GM19397 (cell line): ENCODE measurements at regions not wholly inside any gene's neighbourhood (a gene's known extent, or its start where the extent isn't known, plus 50 kb on each side); places are given as distances from the start of the nearest gene placed in this dataset.
A peak's percentile ranks its signal among the peaks of the same experiment; 100 is the strongest.
"Not testable (repeated sequence)": the region's sequence is repeated elsewhere in the genome, so short reads cannot be mapped to it uniquely, and the experiment has no call there.

Experiments used
- ATAC-seq: cut with Tn5 transposase; IDR thresholded peaks from one replicate; pipeline ENCODE4 v1.9.1; 2021; ENCODE audit warnings: mild to moderate bottlenecking, moderate library complexity; ENCODE audit not compliant: unreplicated experiment

- no peak for ATAC-seq
Measured at GRCh38 chr12:30378307-30378706, 317.4 kb downstream of the IPO8 start.

- ATAC-seq: no peak
Measured at GRCh38 chr12:30364822-30365221, 330.8 kb downstream of the IPO8 start.

- ATAC-seq: no peak
Measured at GRCh38 chr12:30361145-30361544, 334.5 kb downstream of the IPO8 start.

- ATAC-seq: no peak
Measured at GRCh38 chr12:30358671-30359070, 337.0 kb downstream of the IPO8 start.

GRCh38 chr12:30357766-30358490 lies 337.7 kb downstream of the IPO8 start:
- ATAC-seq: no peak

GRCh38 chr12:30345744-30346471 lies 349.8 kb downstream of the IPO8 start:
- no peak for ATAC-seq

GRCh38 chr12:30330565-30330964 lies 365.1 kb downstream of the IPO8 start:
- no peak for ATAC-seq

GRCh38 chr12:30329281-30329680 lies 366.4 kb downstream of the IPO8 start:
- no peak for ATAC-seq

- no peak for ATAC-seq
Measured at GRCh38 chr12:30323008-30323407, 372.7 kb downstream of the IPO8 start.

- ATAC-seq: no peak
Measured at GRCh38 chr12:30320561-30320960, 375.1 kb downstream of the IPO8 start.

GRCh38 chr12:30314506-30315100 lies 381.1 kb downstream of the IPO8 start:
- ATAC-seq: no peak

GRCh38 chr12:30308010-30308717 lies 387.5 kb downstream of the IPO8 start:
- no peak for ATAC-seq

GRCh38 chr12:30304528-30304927 lies 391.1 kb downstream of the IPO8 start:
- ATAC-seq: no peak

- no peak for ATAC-seq
Measured at GRCh38 chr12:30301291-30301690, 394.4 kb downstream of the IPO8 start.

- ATAC-seq: no peak
Measured at GRCh38 chr12:30296486-30296885, 399.2 kb downstream of the IPO8 start.

GRCh38 chr12:30286345-30286926 lies 409.2 kb downstream of the IPO8 start:
- ATAC-seq: peak; percentile 55

GRCh38 chr12:30278401-30278800 lies 417.3 kb downstream of the IPO8 start:
- ATAC-seq: no peak

GRCh38 chr12:30272515-30272914 lies 423.2 kb downstream of the IPO8 start:
- ATAC-seq: not testable (repeated sequence)

GRCh38 chr12:30269496-30269895 lies 426.2 kb downstream of the IPO8 start:
- ATAC-seq: no peak

GRCh38 chr12:30268041-30268440 lies 427.6 kb downstream of the IPO8 start:
- ATAC-seq: no peak

GRCh38 chr12:30263434-30263833 lies 432.2 kb downstream of the IPO8 start:
- no peak for ATAC-seq
